ENCODE measurements at regions not wholly inside any gene's neighbourhood (a gene's known extent, or its start where the extent isn't known, plus 50 kb on each side); places are given as distances from the start of the nearest gene placed in this dataset.

DNA sequence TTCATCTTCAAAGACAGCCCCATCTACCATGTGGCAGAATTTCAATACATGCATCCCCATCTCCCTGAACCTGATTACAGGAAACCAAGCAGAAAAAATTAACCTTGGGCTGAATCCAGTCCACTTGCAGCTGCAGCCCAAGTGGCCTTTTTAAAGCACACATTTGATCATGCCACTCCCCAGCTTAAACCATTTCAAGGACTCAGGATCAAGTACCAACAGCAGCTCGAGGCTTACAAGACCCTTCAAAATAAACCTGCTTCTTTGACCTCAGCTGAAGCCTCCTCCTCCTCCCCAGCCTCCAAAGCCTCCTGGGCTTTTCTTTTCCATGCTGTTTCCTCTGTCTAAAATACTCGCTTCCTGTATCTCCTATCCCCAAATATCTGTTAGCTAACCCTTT, 50.7 kb upstream of the KIT start:
- ATAC-seq (ENCODE audit: low FRiP score): no peak
- TF ChIP-seq, protein P1, sequence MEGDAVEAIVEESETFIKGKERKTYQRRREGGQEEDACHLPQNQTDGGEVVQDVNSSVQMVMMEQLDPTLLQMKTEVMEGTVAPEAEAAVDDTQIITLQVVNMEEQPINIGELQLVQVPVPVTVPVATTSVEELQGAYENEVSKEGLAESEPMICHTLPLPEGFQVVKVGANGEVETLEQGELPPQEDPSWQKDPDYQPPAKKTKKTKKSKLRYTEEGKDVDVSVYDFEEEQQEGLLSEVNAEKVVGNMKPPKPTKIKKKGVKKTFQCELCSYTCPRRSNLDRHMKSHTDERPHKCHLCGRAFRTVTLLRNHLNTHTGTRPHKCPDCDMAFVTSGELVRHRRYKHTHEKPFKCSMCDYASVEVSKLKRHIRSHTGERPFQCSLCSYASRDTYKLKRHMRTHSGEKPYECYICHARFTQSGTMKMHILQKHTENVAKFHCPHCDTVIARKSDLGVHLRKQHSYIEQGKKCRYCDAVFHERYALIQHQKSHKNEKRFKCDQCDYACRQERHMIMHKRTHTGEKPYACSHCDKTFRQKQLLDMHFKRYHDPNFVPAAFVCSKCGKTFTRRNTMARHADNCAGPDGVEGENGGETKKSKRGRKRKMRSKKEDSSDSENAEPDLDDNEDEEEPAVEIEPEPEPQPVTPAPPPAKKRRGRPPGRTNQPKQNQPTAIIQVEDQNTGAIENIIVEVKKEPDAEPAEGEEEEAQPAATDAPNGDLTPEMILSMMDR (IDR thresholded peaks at IDR 0.05): no peak

DNA sequence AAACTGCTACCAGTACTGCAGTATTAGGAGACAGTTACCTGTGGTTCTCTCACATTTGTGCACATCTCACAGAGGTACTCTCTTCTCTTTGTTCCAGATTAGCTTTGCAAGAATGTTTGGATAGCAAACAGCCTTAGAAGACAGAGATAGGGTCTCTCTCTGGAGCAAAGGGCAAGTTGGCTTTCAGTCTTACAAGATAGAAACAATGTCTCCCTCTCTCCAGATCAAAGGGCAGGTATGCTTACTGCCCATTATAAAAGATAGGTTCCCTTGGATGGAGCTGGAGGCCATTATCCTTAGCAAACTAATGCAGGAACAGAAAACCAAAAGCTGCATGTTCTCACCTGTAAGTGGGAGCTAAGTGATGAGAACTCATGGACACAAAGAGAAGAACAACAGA, 50.2 kb upstream of the KIT start:
- TF ChIP-seq, protein P1 (IDR thresholded peaks at IDR 0.05): no peak
- no peak for ATAC-seq (ENCODE audit: low FRiP score)
- no peak for DNase-seq (ENCODE audit: low spot score)

More for the DNA sequence above, 50.7 kb upstream of the KIT start:
- no peak for DNase-seq (ENCODE audit: low spot score)
